ENCODE measurements at regions not wholly inside any gene's neighbourhood (a gene's known extent, or its start where the extent isn't known, plus 50 kb on each side); places are given as distances from the start of the nearest gene placed in this dataset.
"Not testable (repeated sequence)": the region's sequence is repeated elsewhere in the genome, so short reads cannot be mapped to it uniquely, and the experiment has no call there.

DNA sequence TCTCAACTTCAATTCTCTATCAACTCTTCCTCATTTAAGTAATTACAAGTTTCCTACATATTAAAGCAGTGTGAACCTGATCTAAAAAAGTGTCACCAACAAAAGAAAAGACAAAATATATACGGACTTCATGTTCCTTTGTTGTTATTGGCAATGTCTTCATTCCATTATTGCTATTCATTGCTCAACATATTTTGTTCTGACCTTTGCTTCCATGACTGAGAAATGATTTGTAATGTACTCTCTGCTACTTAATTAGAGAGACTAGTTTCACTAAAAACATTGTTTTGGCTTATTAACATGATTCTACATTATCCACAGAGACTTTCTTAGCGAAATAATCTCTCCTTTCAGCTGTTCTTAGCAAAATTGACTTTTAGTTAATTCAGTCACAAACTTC lies 657.2 kb upstream of the ROBO1 start:
- no peak for DNase-seq

DNA sequence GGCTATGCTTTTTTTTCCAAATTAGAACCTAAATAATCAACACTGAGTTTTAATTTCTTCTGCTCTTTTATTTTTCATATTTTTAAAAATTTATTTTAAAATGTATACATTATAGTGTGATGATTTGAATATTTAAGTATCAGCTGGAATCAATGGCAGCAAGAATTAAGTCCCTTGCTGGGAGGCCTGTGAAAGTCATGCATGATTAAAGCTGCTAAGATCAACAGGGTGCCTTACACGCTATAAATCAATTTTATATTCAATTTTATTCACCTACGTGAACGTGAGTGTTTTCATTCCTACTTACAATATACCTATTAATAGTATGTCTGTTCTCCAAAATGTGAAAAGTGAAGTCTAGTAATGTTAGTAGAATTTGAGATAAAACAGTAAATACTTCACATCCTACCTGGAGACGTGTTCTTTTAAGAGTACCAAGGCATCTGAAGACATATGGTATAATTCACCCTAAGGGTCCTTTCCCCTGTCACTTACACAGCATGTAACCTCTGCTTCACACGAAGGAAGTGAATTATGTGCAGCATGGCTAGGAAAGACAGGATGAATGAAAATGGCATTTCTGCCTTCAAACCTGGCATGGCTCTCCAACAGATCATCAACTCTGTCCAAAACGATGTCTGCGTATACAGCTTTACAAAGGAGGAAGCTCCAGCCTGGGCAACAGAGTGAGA lies 640.4 kb upstream of the ROBO1 start:
- DNase-seq: no peak

DNA sequence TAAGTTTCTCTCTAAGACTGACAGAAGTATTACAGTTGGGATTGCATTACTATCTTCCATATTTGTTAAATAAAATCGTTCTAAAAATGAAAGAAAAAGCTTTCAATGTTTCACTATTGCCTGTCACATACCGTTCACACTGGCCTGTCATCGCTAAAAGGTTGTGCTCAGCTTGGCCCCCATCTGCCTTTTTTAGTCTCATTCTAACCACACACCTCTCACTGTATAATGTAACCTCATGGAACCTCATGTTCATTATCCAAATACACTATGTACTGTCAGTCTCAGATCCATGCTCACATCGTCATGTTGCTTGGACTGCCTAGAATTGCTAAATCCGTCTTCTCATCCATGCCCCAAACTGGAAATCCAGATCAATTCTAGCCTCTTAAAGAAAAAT lies 637.8 kb upstream of the ROBO1 start:
- DNase-seq: no peak

DNA sequence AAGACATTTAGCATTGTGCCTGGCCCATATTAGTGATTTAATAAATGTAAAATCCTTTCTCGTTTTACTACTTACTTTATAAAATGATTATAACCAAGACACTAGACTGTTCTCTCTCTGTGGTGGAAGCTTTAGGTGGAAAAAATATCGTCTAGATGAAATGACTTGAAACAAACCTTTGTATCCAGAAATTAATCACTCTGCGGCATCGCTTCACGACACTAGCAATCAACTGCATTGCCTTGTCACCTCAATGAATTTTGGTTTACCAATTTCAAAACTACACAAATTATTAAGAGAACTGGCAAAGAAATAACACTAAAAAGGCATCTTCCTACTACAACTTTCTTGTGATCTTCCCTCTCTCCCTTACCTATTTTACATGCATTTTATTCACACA lies 627.2 kb upstream of the ROBO1 start:
- no peak for DNase-seq

DNA sequence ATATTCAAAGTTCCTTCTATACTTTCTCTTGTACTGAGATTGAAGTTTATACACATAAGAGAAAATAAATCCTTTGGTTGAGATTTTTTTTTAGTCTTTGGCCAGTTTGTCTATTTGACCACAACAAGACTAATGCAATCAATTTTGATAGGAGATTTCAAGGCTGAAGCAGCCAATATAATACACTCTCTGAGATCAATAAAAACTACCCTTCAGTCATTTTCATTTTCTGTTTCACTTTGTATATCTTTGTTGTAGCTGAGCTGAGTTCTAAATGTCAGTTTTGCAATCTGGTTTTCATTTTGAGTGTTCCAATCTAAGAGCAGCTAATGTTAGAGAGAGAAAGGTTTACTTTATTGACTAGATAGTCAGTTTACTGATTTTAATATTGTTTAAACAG lies 623.8 kb upstream of the ROBO1 start:
- DNase-seq: no peak

DNA sequence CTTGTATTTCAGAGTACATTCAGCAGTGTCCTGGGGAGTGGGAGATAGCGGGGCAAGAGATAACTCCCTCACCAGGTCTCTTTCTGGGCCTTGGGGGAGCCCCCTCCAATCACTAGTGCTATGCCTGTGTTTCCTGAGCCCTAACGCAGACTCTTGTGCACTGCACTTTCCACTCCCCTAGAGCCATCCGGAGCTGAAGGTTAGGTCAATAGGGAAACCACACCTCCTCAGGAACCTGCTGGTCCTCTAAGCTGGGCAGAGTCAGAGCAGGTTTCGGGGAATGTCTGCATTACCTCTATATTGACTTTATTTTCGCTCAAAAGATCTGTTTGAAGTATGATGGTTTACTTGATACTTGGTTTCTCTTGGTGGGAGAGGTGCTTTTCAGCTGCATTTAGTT lies 617.0 kb upstream of the ROBO1 start:
- no peak for DNase-seq

DNA sequence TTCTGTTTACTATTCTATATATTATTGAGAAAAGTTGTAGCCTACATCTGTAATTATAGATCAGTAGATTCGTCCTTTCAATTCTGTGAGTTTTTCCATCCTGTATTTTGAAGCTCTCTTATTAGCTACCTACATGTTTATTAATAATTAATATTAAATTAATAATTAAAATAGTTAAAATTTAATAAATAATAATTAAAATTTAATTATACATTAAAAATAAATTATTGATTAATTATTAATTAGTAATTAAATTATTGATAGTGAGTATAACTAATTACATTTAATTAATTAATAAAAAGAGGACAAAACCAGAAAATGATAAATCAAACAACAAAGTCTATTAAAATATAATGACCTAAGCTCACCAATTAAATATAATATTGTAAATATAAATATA lies 606.6 kb upstream of the ROBO1 start:
- DNase-seq: no peak

DNA sequence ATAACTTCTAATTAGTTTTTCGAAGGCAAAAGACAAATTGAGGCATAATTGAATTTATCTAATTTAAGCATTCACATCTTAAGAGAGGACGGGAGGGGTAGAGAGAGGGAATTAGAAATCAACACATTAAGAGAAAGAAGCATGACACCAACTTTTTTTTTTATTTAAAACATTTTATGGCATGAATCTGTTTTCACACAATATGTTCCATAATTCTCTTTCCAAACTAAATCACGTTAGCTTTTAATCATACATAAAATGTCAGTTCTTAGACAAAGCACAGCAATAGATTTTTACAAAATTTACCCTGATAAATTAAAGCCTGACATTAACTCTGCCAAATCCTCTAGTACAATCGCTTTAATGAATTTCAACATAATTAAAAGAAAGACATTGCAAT lies 600.8 kb upstream of the ROBO1 start:
- DNase-seq: no peak

DNA sequence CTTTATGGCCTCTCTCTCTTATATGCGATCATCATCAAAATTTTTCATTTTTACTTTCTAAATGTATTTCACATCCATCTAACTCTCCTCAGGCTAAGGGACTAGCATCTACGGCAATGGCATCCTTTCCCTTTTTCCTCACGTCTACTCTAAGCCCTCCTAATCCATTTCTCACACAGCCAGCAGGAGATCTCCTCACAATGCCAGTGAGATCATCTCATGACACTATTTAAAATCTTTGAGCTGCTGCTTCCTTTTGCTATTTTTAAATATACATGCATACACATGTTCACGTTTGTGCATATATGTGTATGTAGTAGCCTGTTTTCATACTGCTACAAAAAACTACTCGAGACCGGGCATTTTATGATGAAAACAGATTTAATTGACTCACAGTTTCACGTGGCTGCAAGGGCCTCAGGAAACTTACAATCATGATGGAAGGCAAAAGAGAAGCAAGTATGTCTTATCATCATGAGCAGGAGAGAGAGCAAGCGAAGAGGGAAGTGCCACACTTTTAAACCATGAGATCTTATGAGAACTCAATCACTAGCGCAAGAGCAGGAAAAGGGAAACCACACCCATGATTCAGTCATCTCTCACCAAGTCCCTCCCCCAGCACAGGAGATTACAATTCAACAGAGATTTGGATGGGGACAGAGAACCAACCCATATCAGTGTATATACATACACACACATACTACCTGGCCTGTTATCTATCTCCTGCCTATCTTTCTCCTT lies 599.2 kb upstream of the ROBO1 start:
- DNase-seq: no peak

DNA sequence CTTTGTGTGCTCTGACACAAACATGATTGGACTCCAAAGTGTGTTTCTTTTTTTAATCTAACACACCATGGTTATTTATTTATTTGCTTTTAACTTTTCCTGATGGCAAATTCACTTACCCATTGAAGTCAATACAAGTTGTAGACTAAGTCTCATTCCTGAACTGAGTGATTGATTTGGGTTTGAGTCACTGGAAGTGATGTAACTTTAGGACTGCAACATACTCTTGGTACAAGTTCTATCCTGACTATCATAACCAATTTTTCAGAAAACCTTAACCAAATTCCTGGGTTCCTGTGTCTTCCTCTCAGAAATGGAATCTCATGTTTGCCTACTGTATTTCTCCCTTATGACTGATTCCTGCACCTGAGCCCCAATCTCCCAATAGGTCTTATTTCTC lies 590.0 kb upstream of the ROBO1 start:
- DNase-seq: no peak

DNA sequence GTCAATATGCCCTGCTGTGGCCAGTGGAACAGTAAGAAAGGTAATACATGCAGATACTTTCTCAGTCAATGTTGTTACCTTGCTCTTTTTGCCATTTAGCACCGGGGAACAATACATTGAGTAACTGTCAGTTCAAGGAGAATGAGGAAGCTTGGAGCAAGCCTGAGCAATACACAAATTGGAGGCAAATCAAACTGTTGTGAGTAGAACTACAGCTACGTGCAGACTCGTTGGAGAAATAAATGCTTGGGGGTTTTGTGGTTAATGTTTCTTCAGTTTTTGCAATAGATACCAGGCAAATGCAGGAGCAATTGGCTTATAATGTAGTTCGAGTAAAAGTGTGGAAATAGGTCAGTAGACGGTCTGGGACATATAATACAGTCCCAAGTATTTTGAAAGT lies 587.3 kb upstream of the ROBO1 start:
- no peak for DNase-seq

DNA sequence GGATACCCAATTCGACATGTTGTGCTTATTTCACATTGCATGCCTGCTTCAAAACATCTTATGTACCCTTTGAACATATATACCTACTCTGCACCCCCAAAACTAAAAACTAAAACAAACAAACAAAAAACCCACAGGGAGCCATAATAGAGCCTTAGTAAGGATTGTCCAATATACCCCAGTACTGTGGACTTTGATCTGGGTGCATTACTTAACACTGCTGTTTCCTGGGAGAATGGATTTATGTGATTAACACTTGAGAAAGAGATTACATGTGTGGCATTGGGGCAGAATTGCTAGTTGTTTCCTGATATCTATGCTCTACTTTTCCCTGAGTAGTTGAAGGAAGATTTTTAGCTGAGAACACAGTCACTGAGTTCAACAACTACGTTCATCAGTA lies 583.4 kb upstream of the ROBO1 start:
- no peak for DNase-seq

DNA sequence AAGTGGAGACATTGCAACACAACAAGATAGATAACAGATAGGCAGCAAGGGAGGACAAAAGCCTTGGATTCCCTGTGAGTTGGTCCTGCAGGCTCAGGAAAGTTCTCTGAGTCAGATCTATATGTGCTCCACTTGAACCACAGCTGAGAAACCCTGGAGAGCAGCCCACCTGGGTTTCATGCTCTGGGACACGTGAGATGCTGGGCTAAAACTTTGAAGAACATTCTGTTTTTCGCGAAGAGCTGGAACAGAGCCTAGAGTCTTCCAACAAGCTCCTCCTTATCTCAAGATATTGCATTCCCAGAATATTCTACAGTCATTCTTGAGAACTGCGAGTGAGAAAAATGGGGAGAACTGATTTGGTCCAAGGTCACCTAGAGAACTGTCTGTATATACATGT lies 583.0 kb upstream of the ROBO1 start:
- no peak for DNase-seq

DNA sequence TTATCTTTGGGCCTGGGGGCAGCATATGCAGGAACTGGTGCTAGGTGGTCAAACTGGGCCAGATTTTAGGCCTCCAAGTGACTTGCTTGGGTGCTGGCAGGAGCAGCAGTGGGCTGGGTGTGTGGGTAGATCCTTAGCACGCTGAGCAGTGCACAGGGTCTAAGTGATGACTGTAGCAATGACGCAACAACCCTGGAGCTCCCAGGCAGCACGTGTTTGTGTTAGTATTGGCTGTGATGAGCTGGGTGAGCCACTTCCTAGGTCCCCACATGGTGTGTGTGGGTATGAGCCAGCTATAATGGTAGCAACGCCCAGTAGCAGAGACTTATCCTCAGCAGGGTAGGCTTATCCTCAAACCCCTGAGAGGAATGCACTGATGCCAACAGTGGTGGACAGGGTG lies 570.6 kb upstream of the ROBO1 start:
- no peak for DNase-seq

DNA sequence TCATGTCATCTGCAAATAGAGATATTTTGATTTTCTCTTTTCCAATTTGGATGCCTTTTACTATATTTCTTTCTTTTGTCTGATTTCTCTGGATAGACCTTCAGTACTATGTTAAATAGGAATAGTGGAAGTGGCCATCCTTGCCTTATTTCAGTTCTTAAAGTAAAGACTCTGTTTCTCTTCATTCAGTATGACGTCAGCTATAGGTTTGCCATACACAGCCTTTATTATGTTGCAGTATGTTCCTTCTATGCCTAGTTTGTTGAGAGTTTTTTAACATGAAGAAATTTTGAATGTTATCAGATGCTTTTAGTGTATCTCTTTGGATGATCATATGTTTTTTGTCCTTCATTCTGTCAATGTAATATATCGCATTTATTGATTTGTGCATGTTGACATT lies 566.7 kb upstream of the ROBO1 start:
- DNase-seq: no peak

DNA sequence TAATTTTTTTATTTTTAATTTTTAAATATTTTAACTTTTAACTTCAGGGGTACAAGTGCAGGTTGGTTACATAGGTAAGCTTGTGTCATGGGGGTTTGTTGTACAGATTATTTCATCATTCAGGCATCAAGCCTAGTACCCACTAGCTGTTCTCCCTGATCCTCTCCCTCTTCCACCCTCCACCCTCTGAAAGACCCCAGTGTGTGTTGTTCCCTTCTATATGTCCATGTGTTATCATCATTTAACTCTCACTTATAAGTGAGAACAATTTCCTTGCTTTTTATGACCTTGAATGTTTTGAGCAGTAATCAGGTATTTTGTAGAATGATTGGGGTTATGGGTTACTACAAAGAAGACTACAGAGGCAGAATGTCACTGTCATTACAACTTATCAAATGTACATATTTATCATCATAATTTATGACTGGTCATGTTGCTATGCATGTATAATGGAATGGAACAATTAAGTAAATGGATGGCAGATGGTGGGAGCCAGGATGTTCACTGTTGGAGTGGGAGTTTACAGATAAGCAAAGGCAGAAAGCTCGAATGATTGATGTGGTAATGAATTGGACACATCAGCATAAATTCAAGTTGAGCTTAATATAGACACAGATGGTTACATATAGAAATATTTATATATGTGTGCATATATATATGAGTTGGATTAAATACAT lies 563.8 kb upstream of the ROBO1 start:
- no peak for DNase-seq

DNA sequence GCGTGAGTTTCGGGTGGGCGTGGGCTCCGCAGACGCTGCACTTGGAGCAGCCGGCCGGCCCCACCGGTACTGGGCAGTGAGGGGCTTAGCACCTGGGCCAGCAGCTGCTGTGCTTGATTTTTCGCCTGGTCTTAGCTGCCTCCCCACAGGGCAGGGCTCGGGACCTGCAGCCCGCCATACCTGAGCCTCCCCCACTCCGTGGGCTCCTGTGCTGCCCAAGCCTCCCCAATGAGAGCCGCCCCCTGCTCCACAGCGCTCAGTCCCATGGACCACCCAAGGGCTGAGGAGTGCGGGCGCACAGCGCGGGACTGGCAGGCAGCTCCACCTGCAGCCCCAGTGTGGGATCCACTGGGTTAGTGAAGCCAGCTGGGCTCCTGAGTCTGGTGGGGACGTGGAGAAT lies 546.7 kb upstream of the ROBO1 start:
- DNase-seq: not testable (repeated sequence)

DNA sequence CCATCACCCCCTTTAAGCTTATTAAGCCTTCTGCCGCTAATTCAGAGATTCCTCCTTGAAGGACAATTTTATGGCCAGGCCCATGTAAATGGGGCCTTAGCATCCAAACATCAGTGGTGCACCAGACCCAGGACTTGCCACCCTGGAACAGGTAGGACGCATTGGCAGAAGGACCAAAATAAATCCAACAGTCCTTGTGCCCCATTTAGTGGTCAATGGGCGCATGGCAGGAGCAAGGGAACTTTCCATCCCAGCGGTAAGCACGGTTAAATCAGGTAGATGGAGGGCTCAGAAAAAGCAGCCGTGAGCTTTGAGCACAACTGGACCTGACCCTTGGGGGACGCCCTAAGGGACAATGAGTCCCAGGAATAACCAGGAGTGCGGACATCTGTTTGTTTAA lies 540.8 kb upstream of the ROBO1 start:
- DNase-seq: no peak

DNA sequence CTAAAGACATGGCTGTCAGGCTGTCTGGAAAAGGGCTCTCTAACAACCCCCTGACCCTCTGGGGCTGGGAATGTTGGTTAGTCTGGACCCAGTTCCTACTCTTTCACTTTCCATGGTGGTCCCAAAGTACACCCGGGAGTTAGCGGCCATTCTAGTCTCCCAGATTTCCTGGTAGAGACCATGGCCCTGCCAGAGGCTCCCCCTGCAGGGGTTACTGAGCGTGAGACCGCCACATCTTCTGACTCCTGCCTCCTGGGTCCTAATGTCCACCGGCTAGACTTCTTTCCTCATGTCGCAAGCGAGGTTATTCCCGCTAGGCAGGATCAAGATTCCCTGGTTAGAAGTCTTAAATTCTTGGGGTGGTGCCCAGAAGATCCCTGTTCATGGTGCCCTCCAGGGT lies 540.0 kb upstream of the ROBO1 start:
- no peak for DNase-seq

DNA sequence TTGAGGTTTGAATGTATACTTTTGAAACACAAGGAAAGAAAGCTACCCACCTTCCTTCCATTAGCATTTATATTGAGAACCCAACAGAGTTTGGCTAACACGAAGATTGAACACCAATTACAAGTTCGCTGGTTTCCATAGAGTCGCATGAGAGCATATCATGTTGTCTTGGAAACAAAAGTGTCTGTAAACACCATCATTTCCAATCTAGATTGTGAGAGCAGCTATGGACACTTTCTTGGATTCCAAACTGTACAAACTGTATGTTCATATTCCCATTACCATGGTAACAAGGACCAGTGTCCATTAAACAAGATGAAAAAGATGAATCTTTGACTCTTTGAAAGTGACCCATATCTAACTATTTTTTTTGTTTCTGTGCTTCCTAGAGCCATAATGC lies 529.9 kb upstream of the ROBO1 start:
- no peak for DNase-seq

DNA sequence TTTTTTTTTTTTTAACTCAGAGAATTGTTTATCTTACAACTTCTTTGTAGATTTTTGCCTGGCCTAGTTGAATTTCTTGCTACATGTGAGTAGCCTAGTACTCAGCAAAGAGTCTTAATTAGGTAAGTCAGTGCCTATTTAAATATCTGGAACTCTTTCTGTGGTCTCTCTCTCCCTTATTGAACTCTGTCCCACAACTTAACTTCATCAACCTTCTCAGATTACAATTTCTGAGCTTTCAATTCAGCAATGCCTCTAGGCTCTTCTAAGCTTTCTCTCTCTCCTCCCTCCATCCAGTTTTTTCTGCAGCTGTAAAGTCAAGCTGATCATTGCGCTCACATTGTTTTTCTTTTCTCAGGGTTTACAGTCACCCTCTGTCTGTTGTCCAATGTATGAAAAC lies 517.6 kb upstream of the ROBO1 start:
- no peak for DNase-seq

DNA sequence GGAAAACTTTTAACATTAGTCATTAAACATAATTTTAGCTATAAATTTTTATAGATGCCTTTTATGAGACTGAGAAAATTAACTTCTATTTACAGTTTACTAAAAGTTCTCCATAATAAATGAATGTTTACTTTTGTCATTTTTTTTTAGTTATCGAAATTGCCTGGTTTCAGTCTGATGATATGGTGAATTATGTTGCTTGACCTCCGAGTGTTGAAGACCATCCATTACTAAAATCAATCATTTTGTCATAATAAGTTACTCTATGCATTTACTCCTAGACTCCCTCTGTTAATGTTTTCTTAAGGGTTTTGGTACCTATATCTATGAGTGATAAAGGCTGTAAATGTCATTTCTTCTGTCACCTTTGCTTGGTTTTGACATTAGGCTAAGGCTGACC lies 516.0 kb upstream of the ROBO1 start:
- DNase-seq: no peak

DNA sequence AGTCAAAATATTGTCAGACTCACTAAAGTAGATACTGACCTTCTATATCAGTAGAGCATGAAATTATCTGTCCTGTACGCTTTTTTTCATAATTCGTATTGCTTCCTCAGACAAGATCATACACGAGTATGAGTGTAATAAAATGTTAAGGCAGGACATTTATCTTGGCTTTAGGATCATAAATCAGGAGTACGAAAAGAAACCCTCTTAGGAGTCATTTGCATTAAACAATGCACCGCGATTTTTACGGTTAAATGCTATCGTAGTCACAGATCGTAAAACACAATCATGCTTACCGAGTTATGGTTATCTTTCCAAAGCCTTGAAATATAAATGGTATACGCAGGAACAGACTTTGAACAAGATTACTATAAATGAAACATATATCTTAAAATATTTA lies 510.3 kb upstream of the ROBO1 start:
- no peak for DNase-seq

DNA sequence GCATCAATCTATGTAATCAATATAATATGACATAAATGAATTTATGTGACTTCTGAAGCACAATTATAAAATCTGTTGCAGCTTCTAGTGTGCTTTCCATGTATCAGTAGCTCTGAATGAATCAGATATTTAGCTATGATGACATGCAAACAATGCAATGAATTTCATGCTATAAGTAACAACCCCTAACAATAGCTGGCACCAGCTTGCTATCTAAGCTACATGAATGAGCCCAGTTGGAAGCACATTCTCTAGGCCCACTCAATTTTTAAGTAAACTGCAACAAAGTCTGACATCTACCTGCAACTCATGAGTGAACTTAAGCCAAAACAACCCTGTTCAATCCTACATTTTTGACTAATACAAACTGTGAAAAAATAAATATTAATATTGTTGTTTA lies 507.3 kb upstream of the ROBO1 start:
- no peak for DNase-seq

DNA sequence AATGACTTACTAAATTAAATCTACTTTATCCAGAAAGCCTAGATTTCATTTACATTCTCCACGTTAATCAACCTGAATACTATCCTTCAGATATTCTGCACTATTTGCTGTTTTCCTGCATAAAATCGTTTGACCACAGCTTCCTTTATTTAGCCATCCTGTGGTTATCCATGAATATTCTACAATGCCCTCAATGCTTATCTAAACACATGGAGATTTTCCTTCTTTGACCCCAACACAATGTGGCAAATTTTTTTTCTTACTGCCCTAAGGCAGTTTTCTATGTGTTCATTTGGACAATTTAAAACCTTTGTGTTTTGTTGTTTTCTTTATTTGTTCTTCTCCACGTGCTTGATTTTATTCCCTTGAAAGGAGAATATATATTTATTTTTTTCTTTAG lies 495.5 kb upstream of the ROBO1 start:
- DNase-seq: no peak

All from cerebellar nuclear complex (tissue), 1 donor.